Naive thymus-derived CD8-positive, alpha-beta T cell (primary cell): ENCODE measurements at regions not wholly inside any gene's neighbourhood (a gene's known extent, or its start where the extent isn't known, plus 50 kb on each side); places are given as distances from the start of the nearest gene placed in this dataset.
"Not testable (repeated sequence)": the region's sequence is repeated elsewhere in the genome, so short reads cannot be mapped to it uniquely, and the experiment has no call there.

Source experiments
- ATAC-seq, 2 donors: fragments of 150-1000 bp; cut with Tn5 transposase in 1 of 2; sonication (Bioruptor Pico), chemical (Tn5 transposase) in 1 of 2; 1 replicate in 1 of 2; 2 replicates in 1 of 2; pipeline ENCODE4 v1.10.0; 2021; ENCODE audit warnings: mild to moderate bottlenecking in 2 of 2, moderate library complexity in 2 of 2
- POLR2A ChIA-PET: fragments of 350-600 bp; sonication (Branson Sonifier 250); formaldehyde crosslinking; loops from one replicate; lab custom pipeline; 2021; ENCODE audit warnings: antibody characterized with exemption; lab: Charles Lee
- DNase-seq, 10 donors: peaks; one replicate each; pipeline versions ENCODE4 v3.0.0 to v3.0.0-alpha.2; 2020 to 2022
- H3K27ac Mint-ChIP-seq, 10 donors: one replicate each; pipeline ENCODE4 v1.8.0; 2020 to 2022; ENCODE audit warnings: mild to moderate bottlenecking in 10 of 10, mixed read lengths in 10 of 10, moderate library complexity in 4 of 10, inconsistent platforms in 1 of 10
- H3K27me3 Mint-ChIP-seq, 5 donors: one replicate each; pipeline ENCODE4 v1.8.0; 2021 to 2022; ENCODE audit warnings: mixed read lengths in 5 of 5
- H3K36me3 Mint-ChIP-seq, 3 donors: one replicate each; pipeline ENCODE4 v1.8.0; 2020 to 2022; ENCODE audit warnings: mixed read lengths in 3 of 3, mild to moderate bottlenecking in 2 of 3, inconsistent platforms in 1 of 3
- H3K4me1 Mint-ChIP-seq, 4 donors: one replicate each; pipeline ENCODE4 v1.8.0; 2021 to 2022; ENCODE audit warnings: mixed read lengths in 4 of 4
- H3K4me3 Mint-ChIP-seq, 10 donors: one replicate each; pipeline ENCODE4 v1.8.0; 2020 to 2022; ENCODE audit warnings: mild to moderate bottlenecking in 10 of 10, mixed read lengths in 10 of 10, moderate library complexity in 6 of 10, inconsistent platforms in 1 of 10
- H3K9me3 Mint-ChIP-seq, 9 donors: one replicate each; pipeline ENCODE4 v1.8.0; 2020 to 2022; ENCODE audit warnings: mixed read lengths in 9 of 9, mild to moderate bottlenecking in 3 of 9, inconsistent platforms in 1 of 9, moderate library complexity in 1 of 9

GRCh38 chr2:16429431-16430145, 236.0 kb downstream of the CYRIA start:
- Mint-ChIP-seq H3K4me1 (no peaks in the 10 kb centered on the region), H3K27me3 (peaks cover 2 to 17% (median 3%) of the 10 kb centered on the region in 5 donors)
- ATAC-seq: no peak

GRCh38 chr2:16429002-16429401, 236.6 kb downstream of the CYRIA start:
- Mint-ChIP-seq H3K36me3 (no peaks in the 10 kb centered on the region), H3K9me3 (peaks cover 0 to 3% (median 0%) of the 10 kb centered on the region in 9 donors), H3K4me3 (no peak overlapping the region), H3K27ac (no peak overlapping the region), H3K4me1 (no peaks in the 10 kb centered on the region), H3K27me3 (peaks cover 2 to 17% (median 3%) of the 10 kb centered on the region in 5 donors)
- ATAC-seq (no peak), DNase-seq (no peak)
- POLR2A ChIA-PET: no interaction called here

More at GRCh38 chr2:16429431-16430145, 236.0 kb downstream of the CYRIA start:
- no peak for DNase-seq
- POLR2A ChIA-PET: no interaction called here
- no peak overlapping the region for H3K27ac Mint-ChIP-seq
- H3K9me3 Mint-ChIP-seq: peaks cover 0 to 3% (median 0%) of the 10 kb centered on the region in 9 donors
- H3K36me3 Mint-ChIP-seq: no peaks in the 10 kb centered on the region
- no peak overlapping the region for H3K4me3 Mint-ChIP-seq

- peak overlapping the region in 1 of 10 donors; percentile 66 for H3K27ac Mint-ChIP-seq
- H3K9me3 Mint-ChIP-seq: peaks cover 0 to 2% (median 0%) of the 10 kb centered on the region in 9 donors
- no peaks in the 10 kb centered on the region for H3K4me1 Mint-ChIP-seq
- no peak overlapping the region for H3K4me3 Mint-ChIP-seq
- H3K36me3 Mint-ChIP-seq: no peaks in the 10 kb centered on the region
- POLR2A ChIA-PET: no interaction called here
- DNase-seq: no peak
- peaks cover 0 to 13% (median 3%) of the 10 kb centered on the region in 5 donors for H3K27me3 Mint-ChIP-seq
- ATAC-seq: no peak
These were observed 239.9 kb downstream of the CYRIA start for GRCh38 chr2:16425462-16426336.

- peaks cover 0 to 5% (median under 1%) of the 10 kb centered on the region in 9 donors for H3K9me3 Mint-ChIP-seq
- H3K27me3 Mint-ChIP-seq: peaks cover 2 to 13% (median 5%) of the 10 kb centered on the region in 5 donors
- ATAC-seq: no peak
- no peaks in the 10 kb centered on the region for H3K4me1 Mint-ChIP-seq
- H3K36me3 Mint-ChIP-seq: no peaks in the 10 kb centered on the region
- H3K27ac Mint-ChIP-seq: no peak overlapping the region
- DNase-seq: no peak
- no peak overlapping the region for H3K4me3 Mint-ChIP-seq
- POLR2A ChIA-PET: no interaction called here
These were observed 245.2 kb downstream of the CYRIA start for GRCh38 chr2:16420421-16420820.

GRCh38 chr2:16417726-16418125, 247.9 kb downstream of the CYRIA start:
- Mint-ChIP-seq H3K9me3 (peaks cover 0 to 8% (median 2%) of the 10 kb centered on the region in 9 donors), H3K36me3 (no peaks in the 10 kb centered on the region), H3K4me1 (no peaks in the 10 kb centered on the region), H3K27me3 (peaks cover 2 to 20% (median 5%) of the 10 kb centered on the region in 5 donors), H3K4me3 (no peak overlapping the region), H3K27ac (no peak overlapping the region)
- ATAC-seq (no peak), DNase-seq (no peak)
- POLR2A ChIA-PET: no interaction called here

GRCh38 chr2:16416651-16417050, 249.0 kb downstream of the CYRIA start:
- peaks cover 0 to 13% (median 3%) of the 10 kb centered on the region in 9 donors for H3K9me3 Mint-ChIP-seq

GRCh38 chr2:16415861-16416260, 249.8 kb downstream of the CYRIA start:
- ATAC-seq, H3K4me1 Mint-ChIP-seq, POLR2A ChIA-PET, H3K4me3 Mint-ChIP-seq, H3K27ac Mint-ChIP-seq, H3K36me3 Mint-ChIP-seq, DNase-seq: not testable (repeated sequence)
- Mint-ChIP-seq H3K9me3 (peaks cover 0 to 20% (median 3%) of the 10 kb centered on the region in 9 donors), H3K27me3 (peaks cover 2 to 34% (median 5%) of the 10 kb centered on the region in 5 donors)

More at GRCh38 chr2:16416651-16417050, 249.0 kb downstream of the CYRIA start:
- Mint-ChIP-seq H3K36me3 (no peaks in the 10 kb centered on the region), H3K27me3 (peaks cover 2 to 27% (median 5%) of the 10 kb centered on the region in 5 donors), H3K4me3 (no peak overlapping the region), H3K27ac (no peak overlapping the region), H3K4me1 (no peaks in the 10 kb centered on the region)
- no peak for ATAC-seq
- POLR2A ChIA-PET: no interaction called here
- DNase-seq: no peak

GRCh38 chr2:16413947-16414346, 251.7 kb downstream of the CYRIA start:
- peaks cover 0 to 29% (median 3%) of the 10 kb centered on the region in 9 donors for H3K9me3 Mint-ChIP-seq
- no peaks in the 10 kb centered on the region for H3K4me1 Mint-ChIP-seq
- H3K4me3 Mint-ChIP-seq: no peak overlapping the region
- no peaks in the 10 kb centered on the region for H3K36me3 Mint-ChIP-seq
- peaks cover 0 to 32% (median 0%) of the 10 kb centered on the region in 5 donors for H3K27me3 Mint-ChIP-seq
- ATAC-seq (no peak), DNase-seq (no peak)
- POLR2A ChIA-PET: no interaction called here
- no peak overlapping the region for H3K27ac Mint-ChIP-seq

- Mint-ChIP-seq H3K9me3 (peaks cover 0 to 29% (median 3%) of the 10 kb centered on the region in 9 donors), H3K4me3 (no peak overlapping the region), H3K4me1 (no peaks in the 10 kb centered on the region), H3K27me3 (peaks cover 0 to 29% (median 0%) of the 10 kb centered on the region in 5 donors), H3K27ac (no peak overlapping the region), H3K36me3 (no peaks in the 10 kb centered on the region)
- POLR2A ChIA-PET: no interaction called here
- no peak for ATAC-seq
- no peak for DNase-seq
These were observed 252.3 kb downstream of the CYRIA start for GRCh38 chr2:16413285-16413684.

- POLR2A ChIA-PET: no interaction called here
- Mint-ChIP-seq H3K4me3 (no peak overlapping the region), H3K27me3 (peaks cover 0 to 29% (median 0%) of the 10 kb centered on the region in 5 donors), H3K9me3 (peaks cover 0 to 29% (median 3%) of the 10 kb centered on the region in 9 donors), H3K4me1 (no peaks in the 10 kb centered on the region), H3K36me3 (no peaks in the 10 kb centered on the region), H3K27ac (no peak overlapping the region)
- no peak for DNase-seq
- ATAC-seq: no peak
These were observed 253.2 kb downstream of the CYRIA start for GRCh38 chr2:16412321-16413030.

GRCh38 chr2:16411788-16412187, 253.8 kb downstream of the CYRIA start:
- Mint-ChIP-seq H3K9me3 (peaks cover 0 to 29% (median 3%) of the 10 kb centered on the region in 9 donors), H3K4me3 (no peak overlapping the region), H3K27me3 (peaks cover 0 to 29% (median 0%) of the 10 kb centered on the region in 5 donors), H3K4me1 (no peaks in the 10 kb centered on the region), H3K36me3 (no peaks in the 10 kb centered on the region), H3K27ac (no peak overlapping the region)
- ATAC-seq (no peak), DNase-seq (no peak)
- POLR2A ChIA-PET: no interaction called here

- Mint-ChIP-seq H3K27me3 (peaks cover 0 to 24% (median 0%) of the 10 kb centered on the region in 5 donors), H3K36me3 (no peaks in the 10 kb centered on the region), H3K9me3 (peaks cover 0 to 21% (median 0%) of the 10 kb centered on the region in 9 donors), H3K27ac (no peak overlapping the region), H3K4me1 (no peaks in the 10 kb centered on the region), H3K4me3 (no peak overlapping the region)
- POLR2A ChIA-PET: no interaction called here
- no peak for ATAC-seq
- no peak for DNase-seq
These were observed 255.8 kb downstream of the CYRIA start for GRCh38 chr2:16409849-16410248.
